Stimulated activated effector memory CD8-positive, alpha-beta T cell treated with anti-CD3 and anti-CD28 coated beads, Interleukin-12 subunit alpha, Interleukin-12 subunit beta, amount 100 ng/mL, for 72 hours (primary cell): ENCODE measurements at regions not wholly inside any gene's neighbourhood (a gene's known extent, or its start where the extent isn't known, plus 50 kb on each side); places are given as distances from the start of the nearest gene placed in this dataset.

Experiments
- ATAC-seq: fragments of 150-1000 bp; cut with Tn5 transposase; 2 replicates; pipeline ENCODE4 v1.10.0; 2021
- DNase-seq, 2 donors: peaks; one replicate each; pipeline ENCODE4 v3.0.0; 2021 to 2022; ENCODE audit warnings: low spot score in 2 of 2
- H3K27ac Mint-ChIP-seq: one replicate; pipeline ENCODE4 v1.8.0; 2022; ENCODE audit warnings: mild to moderate bottlenecking, mixed read lengths
- H3K36me3 Mint-ChIP-seq: one replicate; pipeline ENCODE4 v1.8.0; 2022; ENCODE audit warnings: mild to moderate bottlenecking, mixed read lengths
- H3K4me1 Mint-ChIP-seq: one replicate; pipeline ENCODE4 v1.8.0; 2022; ENCODE audit warnings: mixed read lengths
- H3K4me3 Mint-ChIP-seq: one replicate; pipeline ENCODE4 v1.8.0; 2022; ENCODE audit warnings: mild to moderate bottlenecking, mixed read lengths
- H3K9me3 Mint-ChIP-seq: one replicate; pipeline ENCODE4 v1.8.0; 2022; ENCODE audit warnings: mixed read lengths

DNA sequence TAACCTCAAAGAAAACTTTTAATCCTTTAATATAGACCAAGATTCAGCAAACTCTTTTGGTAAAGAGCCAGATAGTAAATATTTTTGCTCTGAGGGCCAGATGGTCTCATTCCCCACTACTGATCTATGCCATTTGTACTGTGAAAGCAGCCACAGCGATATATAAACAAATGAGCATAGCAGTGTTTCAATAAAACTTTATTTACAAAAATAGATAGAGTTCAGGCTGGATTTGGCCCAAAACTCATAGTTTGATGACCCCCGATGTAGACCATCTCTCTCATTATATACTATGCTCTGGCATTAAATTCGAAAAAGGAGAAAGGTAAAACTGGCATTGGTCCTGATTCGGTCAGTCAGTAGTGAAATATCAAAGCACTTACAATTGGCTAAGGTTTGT, 195.8 kb upstream of the NRIP1 start:
- no peaks in the 10 kb centered on the region for H3K9me3 Mint-ChIP-seq
- no peak overlapping the region for H3K4me3 Mint-ChIP-seq
- H3K27ac Mint-ChIP-seq = no peak overlapping the region
- DNase-seq (no peak), ATAC-seq (no peak)
- H3K36me3 Mint-ChIP-seq = no peaks in the 10 kb centered on the region
- H3K4me1 Mint-ChIP-seq = no peaks in the 10 kb centered on the region

DNA sequence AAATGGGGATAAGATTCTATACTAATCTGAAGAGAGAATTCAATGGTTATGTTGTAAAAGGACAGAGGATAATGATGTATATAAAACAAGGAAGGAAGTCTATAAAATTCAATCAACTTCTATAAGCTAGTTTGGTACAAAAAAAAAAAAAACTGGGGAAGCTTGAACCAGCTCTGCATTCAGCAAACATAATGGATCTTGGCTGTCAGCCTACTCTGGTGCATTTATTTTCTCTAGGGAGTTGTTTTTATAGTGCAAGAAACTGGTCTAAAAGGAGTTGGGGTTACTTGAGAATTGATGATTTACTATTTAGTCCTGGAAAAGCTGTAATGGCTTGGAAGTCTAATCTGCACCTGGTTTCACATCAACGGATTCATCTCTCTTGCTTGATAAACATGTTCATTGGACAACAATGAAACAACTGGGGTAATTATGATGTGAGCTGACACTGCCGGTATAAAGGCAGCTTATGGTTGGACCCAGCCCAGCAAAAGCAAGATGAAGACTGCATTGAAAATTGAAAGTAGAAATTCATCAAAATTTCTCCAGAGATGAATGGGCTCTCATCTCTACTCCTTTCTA, 199.4 kb upstream of the NRIP1 start:
- Mint-ChIP-seq H3K4me1 (no peaks in the 10 kb centered on the region), H3K27ac (no peak overlapping the region), H3K36me3 (no peaks in the 10 kb centered on the region), H3K9me3 (no peaks in the 10 kb centered on the region), H3K4me3 (no peak overlapping the region)
- ATAC-seq (no peak), DNase-seq (no peak)

DNA sequence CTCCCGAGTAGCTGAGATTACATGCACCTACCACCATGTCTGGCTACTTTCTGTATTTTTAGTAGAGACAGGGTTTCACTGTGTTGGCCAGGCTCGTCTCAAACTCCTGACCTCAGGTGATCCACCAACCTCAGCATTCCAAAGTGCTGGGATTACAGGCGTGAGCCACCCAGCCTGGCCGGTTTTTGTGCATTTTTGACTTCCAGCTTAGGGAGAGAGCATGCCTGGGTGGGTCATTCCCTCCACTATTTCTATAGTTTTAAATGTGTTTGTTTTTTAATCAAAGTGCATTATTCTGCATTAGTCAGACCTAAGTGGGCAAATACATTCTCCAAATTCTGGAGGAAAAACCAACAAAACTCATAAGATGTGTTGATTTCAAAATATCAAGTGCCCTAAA, 207.4 kb upstream of the NRIP1 start:
- Mint-ChIP-seq H3K4me3 (no peak overlapping the region), H3K36me3 (no peaks in the 10 kb centered on the region), H3K9me3 (no peaks in the 10 kb centered on the region), H3K4me1 (no peaks in the 10 kb centered on the region), H3K27ac (no peak overlapping the region)
- DNase-seq (no peak), ATAC-seq (no peak)

DNA sequence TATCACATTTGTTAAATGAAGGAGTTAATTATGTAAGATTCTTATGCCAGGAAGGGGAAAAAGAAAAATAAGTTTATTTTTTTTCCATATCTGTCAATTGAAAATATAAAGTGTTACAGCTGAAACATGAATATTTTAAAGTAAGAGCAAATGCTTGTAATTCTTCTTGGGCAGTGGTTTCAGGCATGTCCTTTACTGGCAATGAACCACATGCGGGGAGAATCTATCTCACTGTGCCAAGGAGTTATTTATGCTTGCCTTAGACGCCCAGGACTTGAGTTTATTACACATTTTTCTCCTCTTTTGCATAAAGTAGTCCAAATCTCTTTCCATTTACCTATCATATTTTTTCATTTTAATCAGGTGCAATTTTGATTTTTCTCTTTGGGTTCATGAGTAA, 207.8 kb upstream of the NRIP1 start:
- DNase-seq (no peak), ATAC-seq (no peak)
- Mint-ChIP-seq H3K9me3 (no peaks in the 10 kb centered on the region), H3K4me3 (no peak overlapping the region), H3K36me3 (no peaks in the 10 kb centered on the region), H3K4me1 (no peaks in the 10 kb centered on the region), H3K27ac (no peak overlapping the region)

DNA sequence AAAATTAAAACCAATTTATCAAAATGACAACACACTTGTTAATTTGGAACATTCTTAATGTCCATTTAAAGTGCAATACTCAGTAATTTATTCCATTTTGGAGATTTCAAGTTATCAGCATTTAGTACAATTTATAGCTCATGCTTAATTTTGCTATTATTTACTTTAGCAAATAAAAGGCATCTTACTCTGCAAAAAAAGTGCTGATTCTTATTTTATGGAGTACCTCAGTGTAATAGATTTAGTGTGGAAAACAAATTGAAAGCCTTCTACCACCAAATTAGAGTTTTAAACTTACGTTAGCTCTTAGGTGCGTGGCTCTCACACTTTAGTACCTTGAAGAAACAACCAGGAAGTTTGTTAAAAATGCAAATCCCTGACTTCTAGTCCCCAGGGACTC, 208.4 kb upstream of the NRIP1 start:
- Mint-ChIP-seq H3K4me3 (no peak overlapping the region), H3K27ac (no peak overlapping the region), H3K4me1 (no peaks in the 10 kb centered on the region), H3K9me3 (no peaks in the 10 kb centered on the region), H3K36me3 (no peaks in the 10 kb centered on the region)
- ATAC-seq (no peak), DNase-seq (no peak)

DNA sequence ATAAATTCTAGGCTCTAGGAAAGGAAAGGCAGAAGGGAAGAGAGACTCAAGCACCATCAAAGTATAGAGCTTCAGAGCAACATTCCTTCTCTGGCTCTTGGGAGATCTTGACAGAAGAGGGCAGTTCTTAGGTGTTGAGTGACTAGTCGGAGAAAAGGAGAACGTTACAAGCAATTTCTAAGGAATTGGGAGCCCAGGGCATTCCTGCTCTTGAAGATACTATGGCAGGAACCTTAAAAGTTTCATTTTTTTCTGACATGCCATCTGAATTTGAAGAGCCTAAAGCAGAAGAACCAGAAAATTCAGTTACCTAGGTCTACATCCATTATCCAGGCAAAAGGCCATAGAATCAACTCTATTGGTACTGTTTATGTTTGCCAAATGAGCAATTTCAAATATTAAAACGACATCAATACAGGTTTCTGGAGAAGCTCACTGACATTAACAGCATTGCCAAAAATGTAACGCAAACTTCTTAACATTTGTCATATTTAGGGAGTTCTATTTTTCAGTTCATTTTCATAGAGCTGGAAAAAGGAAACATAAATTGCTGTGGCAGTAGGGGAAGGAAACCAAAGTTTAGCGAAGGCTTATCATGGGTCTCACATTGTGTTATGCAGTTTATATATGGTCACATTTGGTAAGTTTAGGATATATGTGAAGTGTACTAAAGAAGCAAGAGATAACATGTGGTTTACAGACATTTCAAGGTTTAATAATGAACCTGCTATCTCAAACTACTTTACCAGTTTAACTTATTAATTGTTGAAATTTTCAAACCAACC, 210.1 kb upstream of the NRIP1 start:
- ATAC-seq = no peak
- Mint-ChIP-seq H3K27ac (no peak overlapping the region), H3K4me3 (no peak overlapping the region), H3K36me3 (no peaks in the 10 kb centered on the region), H3K4me1 (no peaks in the 10 kb centered on the region), H3K9me3 (no peaks in the 10 kb centered on the region)
- no peak for DNase-seq

DNA sequence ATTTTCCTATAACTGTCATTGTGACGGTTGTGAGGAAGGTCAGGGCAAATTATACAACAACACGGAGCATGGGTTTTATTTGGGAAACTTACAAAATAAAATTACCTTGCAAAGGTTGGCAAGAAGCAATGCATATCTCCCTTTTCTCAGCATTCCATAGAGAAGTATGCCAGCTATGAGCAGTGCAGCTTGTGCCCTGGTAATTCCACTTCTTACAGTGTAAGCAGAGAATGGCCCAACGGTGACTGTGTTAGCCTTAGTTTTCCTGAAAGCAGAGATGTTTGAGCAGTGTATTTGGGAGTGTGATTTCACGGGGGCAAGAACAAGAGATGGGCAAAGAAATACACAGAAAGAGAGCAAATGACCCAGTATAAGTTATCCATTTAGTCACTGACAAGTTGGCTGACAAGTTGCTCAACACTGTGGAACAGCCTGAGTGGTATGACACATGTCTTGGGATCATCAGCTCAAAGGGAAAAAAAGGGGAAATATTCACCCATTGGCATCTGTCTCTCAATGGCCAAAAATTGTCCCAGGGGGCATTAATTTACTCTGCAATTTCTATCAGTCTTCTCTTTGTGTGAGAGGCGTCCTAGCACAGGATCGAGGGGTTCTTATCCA, 210.9 kb upstream of the NRIP1 start:
- DNase-seq = no peak
- H3K9me3 Mint-ChIP-seq = no peaks in the 10 kb centered on the region
- no peaks in the 10 kb centered on the region for H3K4me1 Mint-ChIP-seq
- H3K36me3 Mint-ChIP-seq = no peaks in the 10 kb centered on the region
- H3K4me3 Mint-ChIP-seq = no peak overlapping the region
- no peak overlapping the region for H3K27ac Mint-ChIP-seq
- no peak for ATAC-seq

DNA sequence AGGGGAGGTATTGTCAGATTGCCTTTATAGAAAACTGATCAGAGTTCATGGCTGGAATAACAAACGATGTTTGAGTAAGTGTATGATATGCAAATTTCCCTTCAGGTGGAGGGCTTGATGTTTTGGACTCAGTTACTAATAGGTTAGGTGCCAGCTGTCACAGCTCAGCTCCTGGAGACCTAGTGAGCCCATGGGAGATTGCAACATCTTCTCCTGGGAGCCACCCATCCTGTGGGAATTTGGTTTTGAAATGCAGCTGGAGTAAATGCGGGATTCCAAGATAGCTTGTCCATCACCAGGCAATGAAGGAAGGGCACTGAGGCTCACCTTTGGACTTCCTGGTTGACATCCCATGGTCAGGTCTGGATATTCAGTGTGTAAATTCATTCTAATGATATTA, 211.4 kb upstream of the NRIP1 start:
- H3K4me3 Mint-ChIP-seq = no peak overlapping the region
- ATAC-seq = no peak
- H3K27ac Mint-ChIP-seq = no peak overlapping the region
- no peak for DNase-seq
- H3K9me3 Mint-ChIP-seq = peaks cover 1% of the 10 kb centered on the region
- H3K36me3 Mint-ChIP-seq = no peaks in the 10 kb centered on the region
- no peaks in the 10 kb centered on the region for H3K4me1 Mint-ChIP-seq

DNA sequence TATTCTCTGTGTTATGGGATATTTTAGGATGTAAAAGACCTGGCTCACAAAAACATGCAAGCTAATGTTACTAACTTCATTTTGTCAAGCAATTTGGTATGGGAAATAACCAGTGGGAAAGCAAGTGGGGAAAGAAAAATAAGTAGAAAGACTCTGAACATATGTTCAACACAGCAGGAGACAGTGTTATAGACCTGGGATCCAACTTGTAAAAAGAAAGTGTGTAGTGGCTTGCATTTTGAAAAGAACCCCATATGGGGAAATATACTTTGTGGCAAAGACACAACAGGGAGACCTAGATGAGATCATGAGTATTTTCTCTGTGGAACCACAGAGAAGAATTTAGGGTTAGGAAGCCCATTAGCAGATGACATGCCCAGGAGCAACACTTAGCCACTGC, 212.7 kb upstream of the NRIP1 start:
- H3K27ac Mint-ChIP-seq = no peak overlapping the region
- peaks cover 6% of the 10 kb centered on the region for H3K9me3 Mint-ChIP-seq
- no peak overlapping the region for H3K4me3 Mint-ChIP-seq
- DNase-seq = no peak
- no peaks in the 10 kb centered on the region for H3K4me1 Mint-ChIP-seq
- H3K36me3 Mint-ChIP-seq = no peaks in the 10 kb centered on the region
- ATAC-seq = no peak

DNA sequence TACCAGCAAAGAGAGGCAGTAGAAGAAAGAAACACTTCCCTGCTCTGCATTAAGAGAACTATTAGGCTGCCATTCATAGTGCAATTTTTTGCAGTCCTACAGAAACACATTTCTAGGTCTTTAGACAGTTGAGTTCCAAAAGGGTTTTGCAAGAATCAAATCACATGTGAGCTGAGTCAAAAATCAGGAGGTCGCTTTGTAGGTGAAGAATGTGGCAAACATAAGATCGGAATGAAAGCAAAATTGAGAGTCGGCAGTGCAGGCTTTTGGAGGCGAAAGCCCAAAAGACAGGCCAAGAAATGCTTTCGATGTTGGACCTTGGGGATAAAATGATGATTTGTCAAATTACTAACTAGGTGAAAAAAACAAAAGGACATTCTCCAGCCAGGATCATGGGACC, 213.5 kb upstream of the NRIP1 start:
- peaks cover 6% of the 10 kb centered on the region for H3K9me3 Mint-ChIP-seq
- no peak overlapping the region for H3K27ac Mint-ChIP-seq
- no peaks in the 10 kb centered on the region for H3K4me1 Mint-ChIP-seq
- no peak for DNase-seq
- H3K36me3 Mint-ChIP-seq = no peaks in the 10 kb centered on the region
- H3K4me3 Mint-ChIP-seq = no peak overlapping the region
- no peak for ATAC-seq

DNA sequence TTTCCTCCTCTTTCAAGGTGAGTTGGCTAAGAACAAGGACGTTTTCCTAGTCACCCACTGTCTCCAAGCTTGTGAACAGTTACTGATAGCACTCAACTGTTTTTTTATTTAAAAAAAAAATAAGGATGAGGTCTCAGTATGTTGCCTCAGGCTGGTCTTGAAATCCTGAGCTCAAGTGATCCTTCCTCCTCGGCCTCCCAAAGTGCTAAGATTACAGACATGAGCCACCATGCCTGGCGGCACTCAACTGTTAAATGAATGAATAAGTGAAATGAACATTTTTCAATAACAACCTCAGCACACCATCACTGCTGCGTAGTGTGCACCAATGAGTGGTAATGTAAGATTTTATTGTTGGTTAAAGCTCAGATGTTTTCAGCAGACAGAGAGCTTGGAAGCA, 214.1 kb upstream of the NRIP1 start:
- no peaks in the 10 kb centered on the region for H3K4me1 Mint-ChIP-seq
- H3K4me3 Mint-ChIP-seq = no peak overlapping the region
- no peak for ATAC-seq
- H3K36me3 Mint-ChIP-seq = no peaks in the 10 kb centered on the region
- no peak for DNase-seq
- no peak overlapping the region for H3K27ac Mint-ChIP-seq
- peaks cover 6% of the 10 kb centered on the region for H3K9me3 Mint-ChIP-seq

DNA sequence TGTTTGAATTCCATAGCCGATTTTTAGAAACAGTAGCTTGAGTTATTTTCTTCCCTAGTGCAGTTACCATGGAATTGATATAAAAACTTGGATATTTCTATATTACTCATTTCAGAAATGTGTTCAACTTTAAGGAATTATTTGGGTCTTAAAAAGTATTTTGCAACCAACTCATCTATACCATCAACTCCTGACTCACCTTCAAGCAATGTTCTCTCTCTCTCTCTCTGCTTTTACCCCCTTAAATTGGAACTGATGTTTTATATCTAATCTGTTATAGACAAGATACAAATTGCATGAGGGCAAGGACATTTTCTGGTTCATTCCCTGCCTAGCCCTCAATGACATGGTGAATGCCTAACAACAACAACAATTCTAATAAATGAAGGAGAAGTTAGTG, 214.7 kb upstream of the NRIP1 start:
- no peak overlapping the region for H3K27ac Mint-ChIP-seq
- no peaks in the 10 kb centered on the region for H3K36me3 Mint-ChIP-seq
- ATAC-seq (no peak), DNase-seq (no peak)
- H3K9me3 Mint-ChIP-seq = peaks cover 6% of the 10 kb centered on the region
- no peaks in the 10 kb centered on the region for H3K4me1 Mint-ChIP-seq
- H3K4me3 Mint-ChIP-seq = no peak overlapping the region

DNA sequence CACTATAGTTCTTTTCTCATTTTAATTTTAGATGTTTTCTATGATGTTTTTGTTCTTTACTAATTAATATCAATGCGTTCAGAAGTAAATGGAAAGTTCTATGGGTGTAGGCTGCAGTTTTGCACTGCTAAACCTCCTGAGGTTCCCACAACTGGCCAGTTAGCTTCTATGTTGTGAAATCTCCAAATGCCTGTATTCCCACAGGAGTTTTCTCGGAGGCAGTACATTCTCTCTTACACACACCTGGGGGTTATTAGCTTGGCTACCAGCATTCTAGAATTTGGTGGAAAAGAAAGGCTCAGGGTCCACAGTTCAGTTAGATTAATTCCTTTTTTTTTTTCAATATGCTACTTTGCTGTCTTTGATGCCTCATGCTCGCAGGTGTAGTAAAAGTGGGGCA, 216.9 kb upstream of the NRIP1 start:
- peaks cover 6% of the 10 kb centered on the region for H3K9me3 Mint-ChIP-seq
- no peak for ATAC-seq

DNA sequence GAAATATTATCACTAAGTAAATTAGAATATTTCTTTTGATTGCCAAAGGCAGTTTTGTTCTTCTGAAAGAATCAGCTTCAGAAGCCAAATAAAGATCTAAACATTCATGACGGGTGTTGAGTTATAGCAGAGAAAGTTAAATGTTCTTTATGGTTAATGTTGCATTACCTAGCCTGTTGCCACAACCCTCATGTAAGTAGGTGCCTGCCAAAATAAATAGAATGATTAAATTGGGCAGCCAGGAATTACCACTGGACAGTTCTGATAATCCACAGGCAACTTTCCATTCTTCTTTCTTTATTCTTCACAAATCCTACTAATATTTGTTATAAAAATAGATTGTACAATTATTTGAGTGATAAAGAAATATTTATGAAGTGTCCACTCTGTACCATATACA, 217.9 kb upstream of the NRIP1 start:
- H3K9me3 Mint-ChIP-seq = peaks cover 6% of the 10 kb centered on the region
- no peak for ATAC-seq
- no peaks in the 10 kb centered on the region for H3K36me3 Mint-ChIP-seq
- no peak overlapping the region for H3K27ac Mint-ChIP-seq
- H3K4me1 Mint-ChIP-seq = no peaks in the 10 kb centered on the region
- no peak for DNase-seq
- H3K4me3 Mint-ChIP-seq = no peak overlapping the region

More for the DNA sequence above, 216.9 kb upstream of the NRIP1 start:
- no peak for DNase-seq
- H3K36me3 Mint-ChIP-seq = no peaks in the 10 kb centered on the region
- H3K4me1 Mint-ChIP-seq = no peaks in the 10 kb centered on the region
- no peak overlapping the region for H3K27ac Mint-ChIP-seq
- H3K4me3 Mint-ChIP-seq = no peak overlapping the region

DNA sequence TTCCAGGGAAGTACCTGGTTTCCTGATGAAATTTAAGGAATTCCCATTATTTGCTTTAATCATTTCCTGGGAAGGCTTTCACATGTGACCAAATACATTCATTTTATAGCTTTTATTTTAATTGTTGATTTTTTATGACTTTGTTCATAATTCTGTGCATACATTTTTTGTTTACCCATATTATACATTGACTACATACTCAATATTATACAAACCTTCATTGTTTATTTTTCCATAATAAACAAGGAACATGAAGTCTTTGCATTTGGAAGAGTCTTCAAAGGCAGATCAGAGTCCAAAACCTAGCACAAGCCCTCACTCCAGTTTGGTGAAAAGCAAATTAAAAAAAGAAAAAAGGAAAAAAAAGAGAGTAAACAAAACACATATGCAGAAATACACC, 218.3 kb upstream of the NRIP1 start:
- H3K27ac Mint-ChIP-seq = no peak overlapping the region
- DNase-seq (no peak), ATAC-seq (no peak)
- no peaks in the 10 kb centered on the region for H3K4me1 Mint-ChIP-seq
- peaks cover 6% of the 10 kb centered on the region for H3K9me3 Mint-ChIP-seq
- no peaks in the 10 kb centered on the region for H3K36me3 Mint-ChIP-seq
- no peak overlapping the region for H3K4me3 Mint-ChIP-seq

DNA sequence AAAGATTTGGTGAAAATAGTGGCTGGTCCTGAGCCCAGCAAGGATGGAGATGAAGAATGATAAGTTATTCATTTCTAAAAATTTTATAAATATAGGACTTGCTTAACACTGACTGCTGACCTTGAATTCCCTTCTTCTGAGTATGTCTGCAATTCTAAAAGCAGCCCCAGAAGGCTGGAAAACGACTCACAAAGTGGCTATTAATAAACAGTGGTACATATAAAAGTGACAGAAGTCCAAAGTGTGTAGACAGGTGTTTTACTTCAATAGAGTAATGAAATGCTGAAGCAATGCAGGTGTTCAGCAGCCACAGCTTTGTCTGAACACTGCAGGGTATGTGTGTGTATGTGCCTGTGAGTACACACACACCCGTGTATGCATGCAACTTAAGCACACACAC, 219.0 kb upstream of the NRIP1 start:
- DNase-seq = no peak
- Mint-ChIP-seq H3K4me3 (no peak overlapping the region), H3K4me1 (no peaks in the 10 kb centered on the region), H3K36me3 (no peaks in the 10 kb centered on the region), H3K27ac (no peak overlapping the region), H3K9me3 (peaks cover 6% of the 10 kb centered on the region)
- no peak for ATAC-seq
